Liver (tissue), 8 donors: ENCODE measurements at regions not wholly inside any gene's neighbourhood (a gene's known extent, or its start where the extent isn't known, plus 50 kb on each side); places are given as distances from the start of the nearest gene placed in this dataset.

Experiments used
- DNase-seq: peaks from one replicate; pipeline ENCODE4 v3.0.0-alpha.2; 2017; ENCODE audit warnings: low spot score
- H3K27ac ChIP-seq, 2 donors: one replicate each; pipeline ENCODE4 v1.7.0; 2013; ENCODE audit warnings: inconsistent platforms in 2 of 2, low read length in 2 of 2, control low read depth in 1 of 2, low read depth in 1 of 2, mild to moderate bottlenecking in 1 of 2
- H3K27me3 ChIP-seq, 4 donors: one replicate each; pipeline versions ENCODE4 v1.6.1 to v1.7.0; 2013; ENCODE audit warnings: low read length in 3 of 4, inconsistent platforms in 1 of 4, mild to moderate bottlenecking in 1 of 4, moderate library complexity in 1 of 4; ENCODE audit not compliant: control insufficient read depth in 4 of 4, insufficient read depth in 4 of 4
- H3K36me3 ChIP-seq, 4 donors: one replicate each; pipeline versions ENCODE4 v1.6.1 to v1.7.0; 2013; ENCODE audit warnings: low read length in 3 of 4, mild to moderate bottlenecking in 3 of 4, low read depth in 1 of 4, moderate library complexity in 1 of 4; ENCODE audit not compliant: control insufficient read depth in 4 of 4, insufficient read depth in 3 of 4
- H3K4me1 ChIP-seq, 4 donors: one replicate each; pipeline versions ENCODE4 v1.6.1 to v1.7.0; 2013; ENCODE audit warnings: low read length in 3 of 4, mild to moderate bottlenecking in 3 of 4, moderate library complexity in 1 of 4; ENCODE audit not compliant: control insufficient read depth in 4 of 4, insufficient read depth in 4 of 4
- H3K4me3 ChIP-seq, 3 donors: one replicate each; pipeline versions ENCODE4 v1.6.1 to v1.7.0; 2013; ENCODE audit warnings: low read length in 3 of 3, control low read depth in 1 of 3, low read depth in 1 of 3, mild to moderate bottlenecking in 1 of 3
- H3K9ac ChIP-seq, 2 donors: one replicate each; pipeline ENCODE4 v1.7.0; 2013; ENCODE audit warnings: low read length in 2 of 2, mild to moderate bottlenecking in 2 of 2, moderate library complexity in 2 of 2, control low read depth in 1 of 2, low read depth in 1 of 2
- H3K9me3 ChIP-seq, 4 donors: one replicate each; pipeline versions ENCODE4 v1.6.1 to v1.7.0; 2013; ENCODE audit warnings: low read length in 3 of 4; ENCODE audit not compliant: control insufficient read depth in 4 of 4
- ATF3 ChIP-seq: IDR thresholded peaks from 2 replicates; pipeline ENCODE4 v1.6.1; 2016; ENCODE audit warnings: antibody characterized with exemption
- CTCF ChIP-seq: fragments of 150-350 bp; IDR thresholded peaks from 2 replicates; pipeline ENCODE4 v1.5.1; 2017; ENCODE audit warnings: improper control_type of control experiment, low read depth, low read length; ENCODE audit not compliant: missing input control
- EGR1 ChIP-seq, 2 donors: IDR thresholded peaks; 2 replicates each; pipeline ENCODE4 v1.6.1; 2016 to 2018; ENCODE audit warnings: antibody characterized with exemption in 2 of 2, low read depth in 2 of 2
- FOXA1 ChIP-seq: IDR thresholded peaks from 2 replicates; pipeline ENCODE4 v1.6.1; 2016; ENCODE audit warnings: antibody characterized with exemption
- FOXA2 ChIP-seq: IDR thresholded peaks from 2 replicates; pipeline ENCODE4 v1.6.1; 2016; ENCODE audit warnings: antibody characterized with exemption
- GABPA ChIP-seq, 2 donors: IDR thresholded peaks in 1 of 2; conservative IDR thresholded peaks in 1 of 2; 2 replicates each; pipeline ENCODE4 v1.6.1; 2016; ENCODE audit warnings: antibody characterized with exemption in 2 of 2, mild to moderate bottlenecking in 1 of 2, moderate library complexity in 1 of 2
- HNF4A ChIP-seq, 2 donors: conservative IDR thresholded peaks; 2 replicates each; pipeline ENCODE4 v1.6.1; 2016; ENCODE audit warnings: antibody characterized with exemption in 2 of 2, mild to moderate bottlenecking in 2 of 2
- HNF4G ChIP-seq: IDR thresholded peaks from 2 replicates; pipeline ENCODE4 v1.6.1; 2016; ENCODE audit warnings: antibody characterized with exemption
- JUND ChIP-seq, 2 donors: IDR thresholded peaks; 2 replicates each; pipeline ENCODE4 v1.6.1; 2016; ENCODE audit warnings: antibody characterized with exemption in 2 of 2
- MAX ChIP-seq: IDR thresholded peaks from 2 replicates; pipeline ENCODE4 v1.6.1; 2016; ENCODE audit warnings: antibody characterized with exemption
- NR2F2 ChIP-seq: IDR thresholded peaks from 2 replicates; pipeline ENCODE4 v1.6.1; 2016; ENCODE audit warnings: antibody characterized with exemption
- RAD21 ChIP-seq, 2 donors: IDR thresholded peaks; 2 replicates each; pipeline ENCODE4 v1.6.1; 2016; ENCODE audit warnings: antibody characterized with exemption in 2 of 2, mild to moderate bottlenecking in 2 of 2
- REST ChIP-seq: IDR thresholded peaks from 2 replicates; pipeline ENCODE4 v1.6.1; 2016; ENCODE audit warnings: antibody characterized with exemption, mild to moderate bottlenecking
- RXRA ChIP-seq, 2 donors: IDR thresholded peaks; 2 replicates each; pipeline ENCODE4 v1.6.1; 2017 to 2018; ENCODE audit warnings: antibody characterized with exemption in 2 of 2, mild to moderate bottlenecking in 1 of 2
- SP1 ChIP-seq: IDR thresholded peaks from 2 replicates; pipeline ENCODE4 v1.6.1; 2018; ENCODE audit warnings: antibody characterized with exemption, mild to moderate bottlenecking
- TAF1 ChIP-seq: conservative IDR thresholded peaks from 2 replicates; pipeline ENCODE4 v1.6.1; 2016; ENCODE audit warnings: antibody characterized with exemption, mild to moderate bottlenecking
- YY1 ChIP-seq: IDR thresholded peaks from 2 replicates; pipeline ENCODE4 v1.6.1; 2016; ENCODE audit warnings: antibody characterized with exemption, mild to moderate bottlenecking
- ZBTB33 ChIP-seq: IDR thresholded peaks from 2 replicates; pipeline ENCODE4 v1.6.1; 2016; ENCODE audit warnings: antibody characterized with exemption
- WGBS: extraction: QIAGEN DNeasy Blood & Tissue Kit; methylation state at CpG from one replicate; pipeline ENCODE4 v1.1.7; 2013; 5-methylcytosine and 5-hydroxymethylcytosine counted together
- donor health status: healthy.
- donor health status: healthy.
- donor health status: healthy.
- donor health status: healthy.
- donor health status: healthy.

- no peak for DNase-seq
- Histone ChIP-seq H3K27ac (no peak overlapping the region), H3K36me3 (no peaks in the 10 kb centered on the region), H3K4me3 (no peak overlapping the region), H3K9ac (no peak overlapping the region), H3K9me3 (peaks cover 0 to 1% (median 0%) of the 10 kb centered on the region in 4 donors), H3K4me1 (no peaks in the 10 kb centered on the region), H3K27me3 (no peaks in the 10 kb centered on the region)
- no peak for TF ChIP-seq ZBTB33
- TF ChIP-seq ATF3 = no peak
- no peak for TF ChIP-seq JUND (IDR thresholded peaks at IDR 0.05)
- no peak for TF ChIP-seq CTCF
- no peak for TF ChIP-seq HNF4G
- no peak for TF ChIP-seq SP1
- no peak for TF ChIP-seq EGR1 (IDR thresholded peaks at IDR 0.05; ENCODE audit: low read depth in 2 of 2)
- TF ChIP-seq TAF1 = no peak
- TF ChIP-seq GABPA (IDR thresholded peaks at IDR 0.05 in 1 of 2, conservative IDR thresholded peaks at IDR 0.05 in 1 of 2) = no peak
- no peak for TF ChIP-seq NR2F2
- no peak for TF ChIP-seq YY1
- TF ChIP-seq RXRA (IDR thresholded peaks at IDR 0.05) = no peak
- TF ChIP-seq MAX = no peak
- TF ChIP-seq FOXA2 = no peak
- TF ChIP-seq RAD21 (IDR thresholded peaks at IDR 0.05) = no peak
- TF ChIP-seq FOXA1 = no peak
- no peak for TF ChIP-seq REST
- TF ChIP-seq HNF4A (conservative IDR thresholded peaks at IDR 0.05) = no peak
- WGBS = 94% methylated on average over 4 of the region's 4 CpGs
Measured at GRCh38 chr4:25532591-25532990, 123.1 kb upstream of the SLC34A2 start.

- no peak for DNase-seq
- H3K4me3 ChIP-seq = no peak overlapping the region
- H3K36me3 ChIP-seq = no peaks in the 10 kb centered on the region
- H3K4me1 ChIP-seq = no peaks in the 10 kb centered on the region
- H3K27ac ChIP-seq = no peak overlapping the region
- no peak overlapping the region for H3K9ac ChIP-seq
- no peaks in the 10 kb centered on the region for H3K27me3 ChIP-seq
- WGBS = 94% methylated on average over 3 of the region's 3 CpGs
- peaks cover 0 to 1% (median 0%) of the 10 kb centered on the region in 4 donors for H3K9me3 ChIP-seq
- TF ChIP-seq TAF1 = no peak
- TF ChIP-seq NR2F2 = no peak
- TF ChIP-seq RXRA (IDR thresholded peaks at IDR 0.05) = no peak
- no peak for TF ChIP-seq SP1
- no peak for TF ChIP-seq ATF3
- no peak for TF ChIP-seq ZBTB33
- TF ChIP-seq MAX = no peak
- TF ChIP-seq CTCF = no peak
- TF ChIP-seq JUND (IDR thresholded peaks at IDR 0.05) = no peak
- TF ChIP-seq FOXA2 = no peak
- no peak for TF ChIP-seq YY1
- TF ChIP-seq HNF4A (conservative IDR thresholded peaks at IDR 0.05) = no peak
Measured at GRCh38 chr4:25533256-25533655, 122.4 kb upstream of the SLC34A2 start.
